ENCODE measurements at regions not wholly inside any gene's neighbourhood (a gene's known extent, or its start where the extent isn't known, plus 50 kb on each side); places are given as distances from the start of the nearest gene placed in this dataset.

GRCh38 chr4:11631416-11631815, 202.7 kb upstream of the HS3ST1 start:
- Mint-ChIP-seq H3K27ac (no peak overlapping the region), H3K4me1 (peaks cover 11% of the 10 kb centered on the region), H3K27me3 (no peaks in the 10 kb centered on the region), H3K4me3 (no peak overlapping the region), H3K9me3 (ENCODE audit: insufficient read depth) (no peaks in the 10 kb centered on the region)
- Histone ChIP-seq H3K79me2 (ENCODE audit: control insufficient read depth, insufficient read depth, low read length) (no peaks in the 10 kb centered on the region), H4K20me1 (ENCODE audit: control insufficient read depth, insufficient read depth, low read length, poor library complexity, severe bottlenecking) (no peaks in the 10 kb centered on the region), H3K9ac (ENCODE audit: low read length) (no peak overlapping the region), H2AFZ (ENCODE audit: insufficient read depth, low read depth, low read length, poor library complexity, severe bottlenecking) (no peak overlapping the region), H3K4me3 (ENCODE audit: control extremely low read depth in 1 of 5, extremely low read depth in 1 of 5, insufficient read depth in 1 of 5, low read depth in 2 of 5, low read length in 4 of 5) (no peak overlapping the region), H3K4me1 (ENCODE audit: control insufficient read depth in 2 of 2, insufficient read depth in 2 of 2, low read length in 2 of 2) (peaks cover 4 to 8% of the 10 kb centered on the region in 2 donors), H3K27ac (ENCODE audit: low read length in 2 of 2) (no peak overlapping the region), H3K36me3 (replicated peaks in 1 of 2; ENCODE audit: control extremely low read depth in 1 of 2, control insufficient read depth in 1 of 2, extremely low read depth in 1 of 2, insufficient read depth in 2 of 2, low read length in 1 of 2) (no peaks in the 10 kb centered on the region), H3K9me3 (ENCODE audit: control extremely low read depth in 1 of 3, control insufficient read depth in 2 of 3, insufficient read depth in 1 of 3, low read length in 2 of 3) (no peaks in the 10 kb centered on the region), H3K4me2 (replicated peaks; ENCODE audit: low read depth, low read length, poor library complexity, severe bottlenecking) (no peak overlapping the region), H3K27me3 (replicated peaks in 1 of 4; ENCODE audit: control extremely low read depth in 1 of 4, control insufficient read depth in 3 of 4, insufficient read depth in 4 of 4, low read length in 3 of 4) (no peaks in the 10 kb centered on the region)
- no peak for TF ChIP-seq EZH2 (IDR thresholded peaks at IDR 0.05; ENCODE audit: borderline replicate concordance, insufficient read depth, low read depth, low read length, poor library complexity, severe bottlenecking)
- TF ChIP-seq CTCF (IDR thresholded peaks at IDR 0.05): no peak
- intact Hi-C loops (cut with micrococcal nuclease): no loop called here
- ChIA-PET CTCF (no interaction called here), POLR2A (no interaction called here)
- DNase-seq (no peak), ATAC-seq (ENCODE audit: low read depth) (no peak)
- WGBS (ENCODE audit: insufficient coverage): no CpG with 5 or more reads among the region's 2 CpGs

GRCh38 chr4:11628093-11628725, 199.5 kb upstream of the HS3ST1 start:
- Histone ChIP-seq H3K4me2 (replicated peaks; ENCODE audit: low read depth, low read length, poor library complexity, severe bottlenecking) (no peak overlapping the region), H3K79me2 (ENCODE audit: control insufficient read depth, insufficient read depth, low read length) (no peaks in the 10 kb centered on the region), H3K9ac (ENCODE audit: low read length) (no peak overlapping the region), H4K20me1 (ENCODE audit: control insufficient read depth, insufficient read depth, low read length, poor library complexity, severe bottlenecking) (no peaks in the 10 kb centered on the region), H3K27me3 (replicated peaks in 1 of 4; ENCODE audit: control extremely low read depth in 1 of 4, control insufficient read depth in 3 of 4, insufficient read depth in 4 of 4, low read length in 3 of 4) (no peaks in the 10 kb centered on the region), H3K27ac (ENCODE audit: low read length in 2 of 2) (no peak overlapping the region), H3K9me3 (ENCODE audit: control extremely low read depth in 1 of 3, control insufficient read depth in 2 of 3, insufficient read depth in 1 of 3, low read length in 2 of 3) (no peaks in the 10 kb centered on the region), H2AFZ (ENCODE audit: insufficient read depth, low read depth, low read length, poor library complexity, severe bottlenecking) (no peak overlapping the region), H3K4me1 (ENCODE audit: control insufficient read depth in 2 of 2, insufficient read depth in 2 of 2, low read length in 2 of 2) (peaks cover 4 to 8% of the 10 kb centered on the region in 2 donors), H3K4me3 (ENCODE audit: control extremely low read depth in 1 of 5, extremely low read depth in 1 of 5, insufficient read depth in 1 of 5, low read depth in 2 of 5, low read length in 4 of 5) (no peak overlapping the region), H3K36me3 (replicated peaks in 1 of 2; ENCODE audit: control extremely low read depth in 1 of 2, control insufficient read depth in 1 of 2, extremely low read depth in 1 of 2, insufficient read depth in 2 of 2, low read length in 1 of 2) (no peaks in the 10 kb centered on the region)
- H3K4me1 Mint-ChIP-seq: peaks cover 11% of the 10 kb centered on the region
- no peak overlapping the region for H3K4me3 Mint-ChIP-seq
- POLR2A ChIA-PET: no interaction called here
- H3K9me3 Mint-ChIP-seq (ENCODE audit: insufficient read depth): no peaks in the 10 kb centered on the region
- TF ChIP-seq EZH2 (IDR thresholded peaks at IDR 0.05; ENCODE audit: borderline replicate concordance, insufficient read depth, low read depth, low read length, poor library complexity, severe bottlenecking) (no peak), CTCF (IDR thresholded peaks at IDR 0.05) (no peak)
- H3K27ac Mint-ChIP-seq: no peak overlapping the region
- ATAC-seq (ENCODE audit: low read depth): no peak
- intact Hi-C loops (cut with micrococcal nuclease): loop anchor here (10.0 kb wide), 1 partner anchor 1043 kb away; no protein-coding TSS in a partner anchor
- CTCF ChIA-PET: no interaction called here
- no peaks in the 10 kb centered on the region for H3K27me3 Mint-ChIP-seq
- no peak for DNase-seq

Measured in B cell (primary cell).